HG03175 (cell line): ENCODE measurements at regions not wholly inside any gene's neighbourhood (a gene's known extent, or its start where the extent isn't known, plus 50 kb on each side); places are given as distances from the start of the nearest gene placed in this dataset.
"Not testable (repeated sequence)": the region's sequence is repeated elsewhere in the genome, so short reads cannot be mapped to it uniquely, and the experiment has no call there.

Source experiments
- ATAC-seq: cut with Tn5 transposase; IDR thresholded peaks from one replicate; pipeline ENCODE4 v1.9.1; 2021; ENCODE audit warnings: mild to moderate bottlenecking, moderate library complexity; ENCODE audit not compliant: unreplicated experiment

- no peak for ATAC-seq
Measured at GRCh38 chr3:35194666-35195065, 444.7 kb upstream of the ARPP21 start.

- ATAC-seq: no peak
Measured at GRCh38 chr3:35198857-35199256, 440.5 kb upstream of the ARPP21 start.

GRCh38 chr3:35200056-35200455 lies 439.3 kb upstream of the ARPP21 start:
- ATAC-seq: no peak

GRCh38 chr3:35201211-35201610 lies 438.1 kb upstream of the ARPP21 start:
- no peak for ATAC-seq

GRCh38 chr3:35215525-35216500 lies 423.5 kb upstream of the ARPP21 start:
- ATAC-seq: no peak

DNA sequence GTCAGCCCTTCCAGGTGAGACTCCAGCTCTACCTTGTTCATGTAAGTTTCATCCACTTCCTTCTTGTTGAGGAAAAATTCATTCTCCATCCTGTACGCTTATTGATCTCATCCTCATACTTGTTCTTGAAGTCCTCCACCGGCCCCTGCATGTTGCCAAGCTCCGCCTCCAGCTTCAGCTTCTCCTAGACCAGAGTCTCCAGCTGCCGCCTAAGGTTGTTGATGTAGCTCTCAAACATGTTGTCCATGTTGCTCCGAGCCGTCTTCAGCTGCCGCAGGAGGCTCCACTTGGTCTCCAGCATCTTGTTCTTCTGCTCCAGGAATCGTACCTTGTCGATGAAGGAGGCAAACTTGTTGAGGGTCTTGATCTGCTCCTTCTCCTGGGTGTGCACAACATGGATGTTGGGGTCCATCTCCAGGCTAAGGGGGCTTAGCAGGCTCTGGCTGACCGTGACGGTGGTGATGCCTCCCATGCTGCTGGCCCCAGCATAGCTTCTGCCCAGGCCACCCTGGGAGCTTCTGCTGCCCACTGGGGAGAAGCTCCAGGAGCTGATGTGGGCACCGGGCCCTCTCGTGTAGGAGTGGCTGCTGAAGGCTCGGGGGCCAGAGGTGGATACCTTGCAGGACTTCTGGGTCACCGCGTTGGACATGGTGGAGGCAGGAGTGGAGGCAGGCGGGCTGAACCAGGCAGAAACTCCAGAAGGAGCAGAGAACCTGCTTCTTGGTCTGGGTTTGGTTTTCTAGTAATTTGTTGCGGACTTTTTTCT lies 422.6 kb upstream of the ARPP21 start:
- no peak for ATAC-seq

DNA sequence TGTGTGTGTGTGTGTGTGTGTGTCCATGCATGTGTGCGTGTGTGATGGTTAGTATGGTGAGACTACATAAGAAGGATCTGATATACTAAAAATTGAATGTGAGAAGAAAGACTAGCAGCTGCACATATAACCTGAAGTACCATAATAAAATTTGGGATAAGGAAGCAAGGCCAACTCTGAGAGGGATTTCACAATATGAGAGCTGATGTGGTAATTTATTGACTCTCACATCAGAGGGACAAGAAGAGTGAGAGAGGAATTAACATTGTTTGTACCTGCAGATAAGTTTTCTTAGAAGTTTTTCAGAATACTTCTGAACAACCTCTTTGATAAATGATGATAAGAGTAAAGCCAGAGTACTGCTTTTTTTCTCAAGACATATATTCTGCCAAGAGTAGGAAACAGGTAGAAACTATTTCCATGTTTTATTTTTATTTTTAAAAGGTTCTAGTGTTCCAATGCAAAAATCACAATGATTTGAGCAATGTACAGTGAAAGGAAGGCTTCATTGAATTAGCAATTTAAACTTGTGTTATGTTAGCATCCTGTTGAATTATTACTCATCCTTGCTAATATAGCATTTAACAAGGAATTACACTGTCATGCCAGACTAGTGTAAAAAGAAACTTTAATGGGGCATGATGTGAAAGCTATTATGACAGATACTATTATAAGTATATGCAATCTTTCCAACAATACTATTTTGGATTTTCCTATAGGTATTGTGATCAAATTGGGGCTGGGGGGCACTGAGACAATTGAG lies 415.5 kb upstream of the ARPP21 start:
- ATAC-seq: no peak

DNA sequence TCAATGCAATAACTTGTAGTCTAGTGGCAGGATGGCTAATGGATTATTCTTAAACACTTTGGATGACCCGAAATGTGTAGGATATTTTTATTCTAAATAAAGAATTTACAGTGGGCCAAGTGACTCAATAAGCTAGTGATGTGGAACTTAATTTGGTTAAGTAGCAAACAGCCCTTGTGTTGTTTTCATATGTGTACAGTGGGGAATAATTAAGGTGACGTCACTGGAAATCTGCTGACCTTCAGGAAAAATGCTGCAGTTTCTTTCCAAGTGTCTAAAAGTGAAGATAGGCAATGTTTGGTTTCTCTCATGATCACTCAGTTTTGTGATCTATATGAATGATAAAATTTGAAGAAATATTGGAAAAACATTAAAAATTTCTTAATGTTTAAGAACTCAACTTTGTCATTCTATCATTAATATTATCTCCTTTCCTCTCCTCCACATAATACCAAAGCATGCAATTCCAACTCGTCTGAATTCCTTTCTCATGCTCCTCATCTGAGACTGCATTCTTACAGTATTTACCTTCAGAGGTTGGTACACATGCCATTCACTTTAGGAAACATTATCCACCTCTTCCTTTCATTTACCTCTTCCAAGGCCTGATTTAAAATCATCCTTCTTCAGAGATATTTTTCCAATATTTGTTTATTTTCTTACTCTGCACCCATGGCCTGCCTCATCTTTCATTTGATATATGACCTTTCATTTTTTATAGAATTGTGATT lies 414.6 kb upstream of the ARPP21 start:
- no peak for ATAC-seq

- no peak for ATAC-seq
Measured at GRCh38 chr3:35241236-35241635, 398.1 kb upstream of the ARPP21 start.

DNA sequence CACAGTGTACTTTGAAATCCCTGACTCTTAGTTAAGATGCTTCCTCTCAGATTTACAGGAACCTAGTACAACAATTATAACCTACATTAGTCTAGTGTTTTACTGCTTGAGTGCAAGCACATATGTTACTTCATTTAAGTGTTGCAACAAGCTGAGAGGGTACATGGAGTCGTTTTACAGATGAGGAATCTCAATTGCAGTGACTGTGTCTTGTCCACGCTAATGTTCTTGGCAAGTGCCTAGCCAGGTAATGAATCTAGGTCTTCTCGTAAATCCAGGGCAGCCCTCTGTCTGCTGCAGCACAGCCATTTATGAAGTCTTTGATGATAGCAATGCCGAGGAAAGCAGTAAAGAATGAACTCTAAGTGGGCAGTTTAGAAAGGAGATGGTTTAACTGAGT lies 384.4 kb upstream of the ARPP21 start:
- no peak for ATAC-seq

GRCh38 chr3:35257641-35258040 lies 381.7 kb upstream of the ARPP21 start:
- ATAC-seq: no peak

DNA sequence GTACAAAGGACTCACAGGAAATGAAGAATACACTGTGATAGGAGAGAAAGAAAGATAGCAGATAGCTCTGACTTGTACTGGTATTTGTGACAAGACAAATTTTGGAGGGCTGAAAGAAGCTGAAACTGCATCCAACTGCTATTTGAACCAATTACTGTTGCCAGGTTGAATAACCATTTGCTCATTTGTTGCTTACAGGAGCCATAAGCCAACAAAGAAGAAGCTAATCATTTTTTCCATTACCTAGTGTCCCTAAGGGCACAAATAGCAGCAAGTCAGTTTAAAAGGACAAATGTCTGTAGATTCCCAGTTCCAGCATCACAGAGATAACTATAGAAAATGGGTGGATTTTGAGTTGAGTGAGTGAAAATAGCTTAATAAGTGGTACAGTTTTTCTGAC lies 376.9 kb upstream of the ARPP21 start:
- no peak for ATAC-seq

- ATAC-seq: no peak
Measured at GRCh38 chr3:35263477-35263876, 375.8 kb upstream of the ARPP21 start.

GRCh38 chr3:35266065-35266464 lies 373.3 kb upstream of the ARPP21 start:
- not testable (repeated sequence) for ATAC-seq

- no peak for ATAC-seq
Measured at GRCh38 chr3:35275768-35276167, 363.6 kb upstream of the ARPP21 start.

GRCh38 chr3:35276568-35276967 lies 362.8 kb upstream of the ARPP21 start:
- no peak for ATAC-seq

GRCh38 chr3:35291471-35292236 lies 347.7 kb upstream of the ARPP21 start:
- ATAC-seq: no peak

DNA sequence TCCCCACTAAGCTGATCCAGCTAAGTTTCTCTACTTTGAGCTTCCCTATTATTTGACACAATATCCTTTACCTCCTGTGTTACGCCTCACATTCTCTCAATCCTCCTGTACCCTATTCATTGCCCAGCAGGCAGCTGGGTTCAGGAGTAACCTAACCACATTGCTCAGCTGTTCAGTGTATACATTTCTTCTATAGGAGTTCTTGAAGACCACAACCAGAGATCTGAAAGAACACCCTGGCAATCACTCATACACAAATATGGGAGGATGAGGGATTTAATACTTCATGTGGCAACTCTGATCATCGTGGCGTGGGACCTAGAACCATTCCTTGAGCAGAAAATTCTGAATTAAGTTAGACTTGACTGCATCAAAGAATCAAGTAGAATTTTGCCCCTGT lies 346.8 kb upstream of the ARPP21 start:
- no peak for ATAC-seq

DNA sequence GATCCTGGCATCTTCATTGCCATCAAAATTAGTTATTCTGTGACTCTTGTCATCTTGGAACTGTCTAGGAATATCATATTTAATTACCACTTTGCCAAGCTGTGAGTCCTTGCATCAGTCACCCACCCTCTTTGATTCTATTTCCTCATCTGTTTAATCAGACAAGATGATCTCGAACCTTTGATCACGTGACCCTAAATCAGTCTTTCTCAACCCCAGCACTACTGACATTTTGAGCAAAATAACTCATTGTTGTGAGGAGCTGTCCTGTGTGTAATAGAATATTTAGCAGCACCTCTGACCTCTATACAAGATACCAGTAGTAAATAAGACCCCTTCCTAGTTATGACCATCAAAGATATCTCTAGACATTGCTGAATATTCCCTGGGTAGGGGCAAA lies 343.4 kb upstream of the ARPP21 start:
- no peak for ATAC-seq

DNA sequence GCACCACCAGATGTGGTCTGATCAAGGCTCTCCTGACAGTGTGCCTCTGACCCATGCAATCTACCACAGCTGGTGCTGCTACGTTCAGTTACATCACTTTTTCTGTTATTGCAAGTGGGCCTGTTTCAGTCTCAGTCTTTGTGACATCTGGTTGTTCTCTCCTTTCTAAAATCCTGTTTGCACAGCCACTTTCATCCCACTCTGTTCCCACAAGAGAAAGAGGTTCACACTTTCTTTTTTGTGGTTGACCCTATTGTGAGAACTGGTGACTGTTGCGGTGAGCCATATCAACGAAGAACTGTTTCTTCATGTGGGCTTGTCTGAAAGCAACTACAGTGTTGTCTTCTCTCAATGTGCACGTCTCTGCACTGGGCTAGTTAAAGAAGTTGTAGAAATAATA lies 342.8 kb upstream of the ARPP21 start:
- ATAC-seq: no peak
